CD4-positive, alpha-beta T cell treated with Interleukin-10 for 1 hour (primary cell): ENCODE measurements at regions not wholly inside any gene's neighbourhood (a gene's known extent, or its start where the extent isn't known, plus 50 kb on each side); places are given as distances from the start of the nearest gene placed in this dataset.
"Not testable (repeated sequence)": the region's sequence is repeated elsewhere in the genome, so short reads cannot be mapped to it uniquely, and the experiment has no call there.

ENCODE experiments used
- DNase-seq: peaks from one replicate; pipeline ENCODE4 v3.0.0-alpha.2; 2020

DNA sequence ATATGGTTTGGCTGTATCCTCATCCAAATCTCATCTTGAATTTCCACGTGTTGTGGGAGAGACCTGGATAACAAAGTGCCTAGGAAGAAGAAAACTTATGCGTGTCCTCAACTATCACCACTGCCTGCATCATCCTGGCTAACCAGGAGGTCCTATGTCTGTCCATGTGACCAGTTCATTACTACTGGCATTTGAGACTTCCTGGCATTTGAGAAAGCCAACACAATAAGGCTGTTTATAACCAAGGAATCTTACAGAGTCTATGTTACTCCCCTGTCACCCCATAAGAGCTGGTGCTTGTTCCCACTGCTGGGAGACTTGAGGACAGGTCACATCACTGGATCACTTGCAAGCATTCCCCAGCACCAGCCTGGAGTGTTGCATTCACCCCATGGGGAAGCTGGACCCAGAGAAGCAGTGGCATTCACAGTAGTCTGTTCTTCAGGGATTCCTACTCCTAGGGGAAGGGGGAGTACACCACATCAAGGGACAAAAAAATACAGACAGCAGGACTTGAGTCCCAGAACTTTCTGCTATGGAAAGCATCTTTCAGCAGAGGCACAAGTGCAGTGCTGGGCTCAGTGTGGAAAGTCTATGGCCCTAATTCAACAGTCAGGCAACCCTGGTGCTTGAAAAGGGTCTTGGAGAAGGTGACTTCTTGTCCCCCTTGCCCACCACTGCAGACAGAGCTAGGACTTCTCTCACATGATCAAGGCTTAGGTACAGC is 717.1 kb downstream of the SEMA5A start:
- no peak for DNase-seq

- DNase-seq = no peak
Observed at GRCh38 chr5:8829323-8830029, 716.4 kb downstream of the SEMA5A start.

- no peak for DNase-seq
Observed at GRCh38 chr5:8831251-8831650, 714.6 kb downstream of the SEMA5A start.

GRCh38 chr5:8831854-8832253 is 714.0 kb downstream of the SEMA5A start:
- no peak for DNase-seq

DNA sequence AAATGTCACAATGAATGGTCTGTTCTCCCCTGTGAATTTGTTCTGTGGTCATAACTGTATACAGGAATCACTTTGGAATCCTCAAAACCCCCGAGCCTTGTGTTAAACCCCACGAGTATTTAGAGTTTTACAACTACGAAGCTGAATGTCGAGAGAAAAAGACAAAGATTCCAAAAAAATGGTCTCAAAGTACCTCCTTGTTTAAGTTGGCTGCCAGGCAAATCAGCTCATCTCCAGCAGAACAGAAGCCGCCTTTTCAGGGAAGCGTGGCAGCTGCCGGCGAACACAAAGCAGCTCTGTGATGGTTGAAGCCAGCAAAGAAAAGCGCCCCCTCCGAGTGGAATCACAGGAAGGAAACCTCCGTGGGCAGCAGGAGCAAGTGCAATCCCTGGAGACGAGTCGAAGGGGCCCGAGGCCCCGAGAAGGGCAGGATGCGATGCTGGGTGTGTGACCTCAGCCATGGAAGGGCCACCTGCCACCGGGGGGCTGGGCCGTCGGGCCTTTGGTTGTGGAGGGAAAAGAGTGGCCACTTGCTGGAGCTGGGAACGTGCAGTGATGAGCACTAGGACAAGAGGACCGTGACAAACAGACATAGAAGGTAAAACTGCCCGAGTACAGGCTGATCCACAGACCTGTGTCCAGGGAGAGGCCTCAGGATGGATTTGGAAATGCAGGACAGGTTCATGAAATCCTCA is 706.4 kb downstream of the SEMA5A start:
- DNase-seq = no peak

GRCh38 chr5:8840237-8840636 is 705.6 kb downstream of the SEMA5A start:
- no peak for DNase-seq

- DNase-seq = not testable (repeated sequence)
Observed at GRCh38 chr5:8840746-8841145, 705.1 kb downstream of the SEMA5A start.

DNA sequence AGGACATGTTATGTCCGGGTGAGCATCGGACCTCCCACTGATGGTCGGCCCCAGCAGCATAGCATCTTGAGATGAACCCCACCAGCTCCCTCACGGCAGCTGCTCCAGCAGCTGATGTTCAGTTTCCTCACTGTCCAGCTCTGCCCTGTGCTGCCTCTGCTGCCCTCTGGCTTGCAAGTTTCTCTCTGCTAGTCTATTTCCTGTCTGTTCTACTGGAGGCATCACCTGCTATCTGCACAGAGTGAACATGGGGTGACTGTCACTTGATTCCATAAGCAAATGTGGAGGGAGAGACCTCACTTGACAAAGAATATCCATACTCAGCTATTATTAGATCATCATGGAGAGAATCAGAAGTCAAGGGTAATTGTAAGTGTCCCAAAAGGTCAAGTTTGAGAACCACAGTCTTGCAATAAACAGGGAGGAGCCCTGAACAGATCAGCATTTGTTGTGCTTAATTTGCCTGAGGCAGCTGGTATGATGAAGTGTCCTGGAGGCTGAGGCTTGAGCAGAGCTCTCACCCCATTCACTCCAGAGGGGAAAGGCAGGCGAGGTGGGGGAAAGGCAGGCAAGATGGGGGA is 702.8 kb downstream of the SEMA5A start:
- no peak for DNase-seq

DNA sequence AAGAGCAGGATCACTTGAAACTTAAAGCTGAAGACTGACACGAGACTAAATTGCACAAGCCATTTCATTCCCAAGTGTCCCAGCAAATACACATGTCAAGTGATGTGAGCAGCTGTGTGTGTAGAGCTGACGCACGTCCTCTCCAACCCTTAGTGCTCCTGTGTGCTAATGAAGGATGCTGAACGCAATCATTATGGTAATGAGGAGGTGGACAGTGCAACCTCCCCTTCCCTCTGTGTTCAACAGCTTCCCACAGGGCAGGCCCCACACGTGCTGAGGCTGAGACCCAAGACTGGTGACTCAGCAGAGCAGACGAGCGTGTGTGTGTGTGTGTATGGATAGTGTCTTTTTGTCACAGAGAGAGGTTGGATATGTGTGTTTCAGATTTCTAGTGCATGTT is 702.1 kb downstream of the SEMA5A start:
- DNase-seq = no peak

- no peak for DNase-seq
Observed at GRCh38 chr5:8844206-8844605, 701.7 kb downstream of the SEMA5A start.

DNA sequence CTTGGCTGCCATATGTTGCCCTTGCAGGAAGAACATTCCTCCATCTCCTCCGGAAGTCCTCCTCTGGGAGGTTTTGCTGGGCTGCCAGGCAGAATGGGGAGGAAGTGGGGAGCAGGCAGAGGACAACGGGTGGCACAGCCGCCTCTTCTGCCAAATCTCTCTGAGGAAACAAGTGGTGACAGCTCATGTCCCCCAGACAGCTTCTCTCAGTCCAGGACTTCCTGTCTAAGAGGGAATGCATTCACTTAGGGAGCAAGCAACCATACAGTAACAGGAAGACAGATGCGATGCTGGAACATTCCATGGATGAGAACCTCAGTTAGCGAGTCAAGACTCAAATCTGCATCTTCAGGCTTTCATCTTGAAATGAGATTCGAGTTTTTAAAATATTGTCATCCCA is 701.0 kb downstream of the SEMA5A start:
- no peak for DNase-seq

DNA sequence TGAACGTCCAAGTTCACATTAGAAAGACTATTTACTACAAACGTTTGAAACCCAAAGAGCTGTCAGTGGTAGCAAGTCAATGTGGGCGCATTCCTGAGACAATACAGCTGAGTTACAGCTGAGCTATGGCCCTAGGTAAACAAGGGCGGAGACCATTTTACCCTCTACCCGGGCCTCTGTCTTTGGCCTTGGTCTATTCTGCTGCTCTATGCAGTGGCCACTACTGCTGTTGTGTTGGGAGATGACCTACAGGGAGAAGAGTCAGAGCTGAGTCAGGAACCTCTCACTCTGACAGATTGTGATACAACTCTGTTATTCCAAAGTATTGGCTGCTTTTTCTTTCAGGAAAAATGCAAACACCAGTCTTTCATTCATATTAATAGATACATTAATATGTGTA is 700.6 kb downstream of the SEMA5A start:
- no peak for DNase-seq

DNA sequence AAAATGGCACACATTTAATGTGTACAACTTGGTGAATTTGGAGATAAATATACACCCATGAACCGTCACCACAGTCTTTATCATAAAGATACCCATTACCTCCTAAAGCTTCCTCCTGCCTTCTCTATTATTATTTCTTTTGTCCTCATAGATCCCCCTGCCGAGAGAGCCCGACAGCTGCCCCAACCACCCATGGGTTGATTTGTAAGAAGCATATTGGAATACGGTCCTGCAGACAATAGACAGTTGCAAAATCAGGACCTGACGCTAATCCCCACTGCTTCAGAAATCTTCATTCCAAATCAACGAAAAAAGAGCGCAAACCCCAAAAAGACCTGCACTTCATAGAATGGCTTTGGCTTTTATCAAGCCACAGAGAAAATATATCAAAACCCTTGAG is 697.5 kb downstream of the SEMA5A start:
- no peak for DNase-seq

GRCh38 chr5:8848997-8849594 is 696.8 kb downstream of the SEMA5A start:
- DNase-seq = no peak

DNA sequence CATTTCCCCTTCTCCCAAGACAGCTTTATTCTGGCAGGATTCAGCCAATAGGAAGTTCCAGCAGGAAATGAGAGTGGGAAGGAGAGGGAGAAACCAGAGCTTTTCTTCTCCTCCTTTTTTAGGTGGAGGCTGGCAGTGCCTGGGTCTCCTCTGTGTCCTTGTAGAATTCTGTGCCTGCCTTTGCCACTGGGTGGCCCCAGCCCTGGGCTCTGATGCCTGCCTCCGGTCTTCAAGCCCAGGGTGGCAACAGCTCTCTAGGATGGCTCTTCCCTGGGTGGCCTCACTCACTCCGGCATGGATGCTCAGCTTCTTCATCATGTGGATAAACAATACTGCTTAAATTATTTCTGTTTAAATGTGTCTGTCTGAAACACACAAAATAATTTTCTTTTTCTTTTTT is 694.8 kb downstream of the SEMA5A start:
- no peak for DNase-seq

DNA sequence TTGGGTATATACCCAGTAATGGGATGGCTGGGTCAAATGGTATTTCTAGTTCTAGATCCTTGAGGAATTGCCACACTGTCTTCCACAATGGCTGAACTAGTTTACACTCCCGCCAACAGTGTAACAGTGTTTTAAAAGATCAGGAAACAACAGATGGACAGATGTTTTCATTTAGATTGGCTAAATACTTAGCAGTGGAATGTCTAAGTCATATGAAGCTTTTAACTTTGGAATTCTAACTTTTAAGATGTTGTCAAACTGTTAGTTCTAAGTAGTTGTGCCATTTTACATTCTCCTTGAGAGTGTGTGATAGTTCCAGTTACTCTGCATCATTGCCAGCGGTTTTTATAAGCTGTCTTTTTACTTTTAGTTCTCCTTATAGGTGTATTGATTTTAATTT is 688.8 kb downstream of the SEMA5A start:
- no peak for DNase-seq

GRCh38 chr5:8861764-8862163 is 684.1 kb downstream of the SEMA5A start:
- DNase-seq = no peak

DNA sequence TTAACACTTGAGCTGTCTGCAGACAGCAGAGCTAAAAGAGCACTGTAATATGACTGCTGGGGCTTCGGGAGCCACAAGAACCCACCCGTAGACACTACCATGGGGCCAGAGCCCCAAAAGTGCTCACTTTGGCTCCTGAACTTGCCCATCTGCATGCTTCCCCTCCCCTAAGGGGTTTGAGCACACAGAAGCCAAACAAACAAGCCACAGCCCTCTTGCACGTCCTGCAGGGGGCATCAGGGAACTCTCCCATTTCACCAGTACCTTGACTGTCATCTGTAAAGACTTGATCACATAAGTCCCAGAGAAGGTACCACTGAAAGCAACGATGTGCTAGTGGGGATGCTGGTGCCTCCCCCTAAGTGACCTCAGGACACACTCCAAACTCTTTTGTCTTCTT is 681.8 kb downstream of the SEMA5A start:
- DNase-seq = no peak

GRCh38 chr5:8865266-8865665 is 680.6 kb downstream of the SEMA5A start:
- DNase-seq = no peak

- no peak for DNase-seq
Observed at GRCh38 chr5:8865686-8866374, 680.0 kb downstream of the SEMA5A start.

- DNase-seq = no peak
Observed at GRCh38 chr5:8868283-8868682, 677.6 kb downstream of the SEMA5A start.

GRCh38 chr5:8869932-8870331 is 675.9 kb downstream of the SEMA5A start:
- DNase-seq = no peak
